H1 (cell line): ENCODE measurements at regions not wholly inside any gene's neighbourhood (a gene's known extent, or its start where the extent isn't known, plus 50 kb on each side); places are given as distances from the start of the nearest gene placed in this dataset.

Source experiments
- JUND ChIP-seq: IDR thresholded peaks from 2 replicates; pipeline ENCODE4 v1.6.1; 2011; ENCODE audit warnings: mild to moderate bottlenecking, improper control_type of control experiment, low read length
- POU5F1 ChIP-seq: IDR thresholded peaks from 2 replicates; pipeline ENCODE4 v1.6.1; 2011; ENCODE audit warnings: low read depth, mild to moderate bottlenecking, low read length, moderate library complexity
- RAD21 ChIP-seq, 2 experiments: IDR thresholded peaks in 1 of 2; conservative IDR thresholded peaks in 1 of 2; 2 replicates each; pipeline ENCODE4 v1.6.1; 2011; ENCODE audit warnings: low read depth in 2 of 2, low read length in 2 of 2, improper control_type of control experiment in 1 of 2, inconsistent platforms in 1 of 2, mild to moderate bottlenecking in 1 of 2, moderate library complexity in 1 of 2
- SRF ChIP-seq: IDR thresholded peaks from 2 replicates; pipeline ENCODE4 v1.6.1; 2011; ENCODE audit warnings: mild to moderate bottlenecking, low read depth, low read length, moderate library complexity
- TBP ChIP-seq: IDR thresholded peaks from 2 replicates; pipeline ENCODE4 v1.6.1; 2011; ENCODE audit warnings: low read depth, low read length, improper control_type of control experiment
- TF ChIP-seq, protein P1 (sequence below): fragments of 300-600 bp; sonication (generic); IDR thresholded peaks from 2 replicates; pipeline ENCODE4 v1.7.1; 2012; ENCODE audit warnings: low read length, moderate library complexity, mild to moderate bottlenecking, inconsistent platforms; ENCODE audit not compliant: insufficient replicate concordance

DNA sequence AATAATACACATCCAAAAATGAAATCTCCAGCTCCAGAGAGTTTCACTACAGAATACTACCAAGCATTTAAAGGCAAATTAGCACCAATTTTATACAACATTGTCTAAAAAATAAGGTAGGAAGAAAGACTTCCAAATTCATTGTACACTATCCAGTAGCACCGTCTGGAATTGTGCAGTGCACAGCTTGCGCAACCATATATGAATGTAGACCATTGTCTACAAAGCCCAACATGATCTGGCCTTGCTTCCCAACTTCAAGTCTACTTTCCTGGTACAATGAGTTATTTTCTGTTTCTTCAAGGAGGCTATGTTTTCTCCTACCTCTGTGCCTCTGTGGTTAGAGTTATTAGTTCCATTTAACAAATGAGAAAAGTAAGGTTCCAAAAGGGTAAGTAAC is 115.4 kb upstream of the FOXK1 start (continued):
- TF ChIP-seq, protein P1, sequence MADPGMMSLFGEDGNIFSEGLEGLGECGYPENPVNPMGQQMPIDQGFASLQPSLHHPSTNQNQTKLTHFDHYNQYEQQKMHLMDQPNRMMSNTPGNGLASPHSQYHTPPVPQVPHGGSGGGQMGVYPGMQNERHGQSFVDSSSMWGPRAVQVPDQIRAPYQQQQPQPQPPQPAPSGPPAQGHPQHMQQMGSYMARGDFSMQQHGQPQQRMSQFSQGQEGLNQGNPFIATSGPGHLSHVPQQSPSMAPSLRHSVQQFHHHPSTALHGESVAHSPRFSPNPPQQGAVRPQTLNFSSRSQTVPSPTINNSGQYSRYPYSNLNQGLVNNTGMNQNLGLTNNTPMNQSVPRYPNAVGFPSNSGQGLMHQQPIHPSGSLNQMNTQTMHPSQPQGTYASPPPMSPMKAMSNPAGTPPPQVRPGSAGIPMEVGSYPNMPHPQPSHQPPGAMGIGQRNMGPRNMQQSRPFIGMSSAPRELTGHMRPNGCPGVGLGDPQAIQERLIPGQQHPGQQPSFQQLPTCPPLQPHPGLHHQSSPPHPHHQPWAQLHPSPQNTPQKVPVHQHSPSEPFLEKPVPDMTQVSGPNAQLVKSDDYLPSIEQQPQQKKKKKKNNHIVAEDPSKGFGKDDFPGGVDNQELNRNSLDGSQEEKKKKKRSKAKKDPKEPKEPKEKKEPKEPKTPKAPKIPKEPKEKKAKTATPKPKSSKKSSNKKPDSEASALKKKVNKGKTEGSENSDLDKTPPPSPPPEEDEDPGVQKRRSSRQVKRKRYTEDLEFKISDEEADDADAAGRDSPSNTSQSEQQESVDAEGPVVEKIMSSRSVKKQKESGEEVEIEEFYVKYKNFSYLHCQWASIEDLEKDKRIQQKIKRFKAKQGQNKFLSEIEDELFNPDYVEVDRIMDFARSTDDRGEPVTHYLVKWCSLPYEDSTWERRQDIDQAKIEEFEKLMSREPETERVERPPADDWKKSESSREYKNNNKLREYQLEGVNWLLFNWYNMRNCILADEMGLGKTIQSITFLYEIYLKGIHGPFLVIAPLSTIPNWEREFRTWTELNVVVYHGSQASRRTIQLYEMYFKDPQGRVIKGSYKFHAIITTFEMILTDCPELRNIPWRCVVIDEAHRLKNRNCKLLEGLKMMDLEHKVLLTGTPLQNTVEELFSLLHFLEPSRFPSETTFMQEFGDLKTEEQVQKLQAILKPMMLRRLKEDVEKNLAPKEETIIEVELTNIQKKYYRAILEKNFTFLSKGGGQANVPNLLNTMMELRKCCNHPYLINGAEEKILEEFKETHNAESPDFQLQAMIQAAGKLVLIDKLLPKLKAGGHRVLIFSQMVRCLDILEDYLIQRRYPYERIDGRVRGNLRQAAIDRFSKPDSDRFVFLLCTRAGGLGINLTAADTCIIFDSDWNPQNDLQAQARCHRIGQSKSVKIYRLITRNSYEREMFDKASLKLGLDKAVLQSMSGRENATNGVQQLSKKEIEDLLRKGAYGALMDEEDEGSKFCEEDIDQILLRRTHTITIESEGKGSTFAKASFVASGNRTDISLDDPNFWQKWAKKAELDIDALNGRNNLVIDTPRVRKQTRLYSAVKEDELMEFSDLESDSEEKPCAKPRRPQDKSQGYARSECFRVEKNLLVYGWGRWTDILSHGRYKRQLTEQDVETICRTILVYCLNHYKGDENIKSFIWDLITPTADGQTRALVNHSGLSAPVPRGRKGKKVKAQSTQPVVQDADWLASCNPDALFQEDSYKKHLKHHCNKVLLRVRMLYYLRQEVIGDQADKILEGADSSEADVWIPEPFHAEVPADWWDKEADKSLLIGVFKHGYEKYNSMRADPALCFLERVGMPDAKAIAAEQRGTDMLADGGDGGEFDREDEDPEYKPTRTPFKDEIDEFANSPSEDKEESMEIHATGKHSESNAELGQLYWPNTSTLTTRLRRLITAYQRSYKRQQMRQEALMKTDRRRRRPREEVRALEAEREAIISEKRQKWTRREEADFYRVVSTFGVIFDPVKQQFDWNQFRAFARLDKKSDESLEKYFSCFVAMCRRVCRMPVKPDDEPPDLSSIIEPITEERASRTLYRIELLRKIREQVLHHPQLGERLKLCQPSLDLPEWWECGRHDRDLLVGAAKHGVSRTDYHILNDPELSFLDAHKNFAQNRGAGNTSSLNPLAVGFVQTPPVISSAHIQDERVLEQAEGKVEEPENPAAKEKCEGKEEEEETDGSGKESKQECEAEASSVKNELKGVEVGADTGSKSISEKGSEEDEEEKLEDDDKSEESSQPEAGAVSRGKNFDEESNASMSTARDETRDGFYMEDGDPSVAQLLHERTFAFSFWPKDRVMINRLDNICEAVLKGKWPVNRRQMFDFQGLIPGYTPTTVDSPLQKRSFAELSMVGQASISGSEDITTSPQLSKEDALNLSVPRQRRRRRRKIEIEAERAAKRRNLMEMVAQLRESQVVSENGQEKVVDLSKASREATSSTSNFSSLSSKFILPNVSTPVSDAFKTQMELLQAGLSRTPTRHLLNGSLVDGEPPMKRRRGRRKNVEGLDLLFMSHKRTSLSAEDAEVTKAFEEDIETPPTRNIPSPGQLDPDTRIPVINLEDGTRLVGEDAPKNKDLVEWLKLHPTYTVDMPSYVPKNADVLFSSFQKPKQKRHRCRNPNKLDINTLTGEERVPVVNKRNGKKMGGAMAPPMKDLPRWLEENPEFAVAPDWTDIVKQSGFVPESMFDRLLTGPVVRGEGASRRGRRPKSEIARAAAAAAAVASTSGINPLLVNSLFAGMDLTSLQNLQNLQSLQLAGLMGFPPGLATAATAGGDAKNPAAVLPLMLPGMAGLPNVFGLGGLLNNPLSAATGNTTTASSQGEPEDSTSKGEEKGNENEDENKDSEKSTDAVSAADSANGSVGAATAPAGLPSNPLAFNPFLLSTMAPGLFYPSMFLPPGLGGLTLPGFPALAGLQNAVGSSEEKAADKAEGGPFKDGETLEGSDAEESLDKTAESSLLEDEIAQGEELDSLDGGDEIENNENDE, result no peak
- TF ChIP-seq TBP (no peak), SRF (no peak), RAD21 (IDR thresholded peaks at IDR 0.05 in 1 of 2, conservative IDR thresholded peaks at IDR 0.05 in 1 of 2; ENCODE audit: low read depth in 2 of 2, low read length in 2 of 2) (no peak), JUND (no peak), POU5F1 (no peak)
